RWPE1 (cell line): ENCODE measurements at regions not wholly inside any gene's neighbourhood (a gene's known extent, or its start where the extent isn't known, plus 50 kb on each side); places are given as distances from the start of the nearest gene placed in this dataset.
"Not testable (repeated sequence)": the region's sequence is repeated elsewhere in the genome, so short reads cannot be mapped to it uniquely, and the experiment has no call there.

Experiments used
- CTCF ChIA-PET: fragments of 350-600 bp; sonication (Branson Sonifier 250); formaldehyde crosslinking; extraction: SDS; loops from one replicate; lab custom pipeline; 2021; lab: Yijun Ruan, JAX
- POLR2A ChIA-PET: fragments of 400-600 bp; formaldehyde crosslinking; extraction: SDS; loops from one replicate; lab custom pipeline; 2020; ENCODE audit warnings: antibody characterized with exemption; ENCODE audit not compliant: low non-redundant PET; lab: Yijun Ruan, JAX
- DNase-seq: peaks from one replicate; pipeline ENCODE4 v3.0.0; 2012; ENCODE audit warnings: low spot score
- H3K27ac ChIP-seq: fragments of 450-650 bp; 2 replicates; pipeline ENCODE4 v1.5.1; 2017
- TF ChIP-seq, protein P1 (sequence below): fragments of 450-650 bp; conservative IDR thresholded peaks from 2 replicates; pipeline ENCODE4 v1.5.1; 2017; ENCODE audit warnings: low read depth, mild to moderate bottlenecking

GRCh38 chr6:139736325-139736906, 362.0 kb upstream of the CITED2 start:
- ChIA-PET CTCF (no interaction called here), POLR2A (no interaction called here)
- DNase-seq: no peak
- TF ChIP-seq, protein P1, sequence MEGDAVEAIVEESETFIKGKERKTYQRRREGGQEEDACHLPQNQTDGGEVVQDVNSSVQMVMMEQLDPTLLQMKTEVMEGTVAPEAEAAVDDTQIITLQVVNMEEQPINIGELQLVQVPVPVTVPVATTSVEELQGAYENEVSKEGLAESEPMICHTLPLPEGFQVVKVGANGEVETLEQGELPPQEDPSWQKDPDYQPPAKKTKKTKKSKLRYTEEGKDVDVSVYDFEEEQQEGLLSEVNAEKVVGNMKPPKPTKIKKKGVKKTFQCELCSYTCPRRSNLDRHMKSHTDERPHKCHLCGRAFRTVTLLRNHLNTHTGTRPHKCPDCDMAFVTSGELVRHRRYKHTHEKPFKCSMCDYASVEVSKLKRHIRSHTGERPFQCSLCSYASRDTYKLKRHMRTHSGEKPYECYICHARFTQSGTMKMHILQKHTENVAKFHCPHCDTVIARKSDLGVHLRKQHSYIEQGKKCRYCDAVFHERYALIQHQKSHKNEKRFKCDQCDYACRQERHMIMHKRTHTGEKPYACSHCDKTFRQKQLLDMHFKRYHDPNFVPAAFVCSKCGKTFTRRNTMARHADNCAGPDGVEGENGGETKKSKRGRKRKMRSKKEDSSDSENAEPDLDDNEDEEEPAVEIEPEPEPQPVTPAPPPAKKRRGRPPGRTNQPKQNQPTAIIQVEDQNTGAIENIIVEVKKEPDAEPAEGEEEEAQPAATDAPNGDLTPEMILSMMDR: no peak
- H3K27ac ChIP-seq: no peak overlapping the region

GRCh38 chr6:139732451-139732850, 358.0 kb upstream of the CITED2 start:
- ChIA-PET CTCF (interaction anchor here (0.6 kb wide), 1 partner anchor 24 kb away, joined by 5 read pairs; no protein-coding TSS in a partner anchor), POLR2A (no interaction called here)
- peak; percentile 44 for DNase-seq
- H3K27ac ChIP-seq: no peak overlapping the region
- TF ChIP-seq, protein P1: no peak

DNA sequence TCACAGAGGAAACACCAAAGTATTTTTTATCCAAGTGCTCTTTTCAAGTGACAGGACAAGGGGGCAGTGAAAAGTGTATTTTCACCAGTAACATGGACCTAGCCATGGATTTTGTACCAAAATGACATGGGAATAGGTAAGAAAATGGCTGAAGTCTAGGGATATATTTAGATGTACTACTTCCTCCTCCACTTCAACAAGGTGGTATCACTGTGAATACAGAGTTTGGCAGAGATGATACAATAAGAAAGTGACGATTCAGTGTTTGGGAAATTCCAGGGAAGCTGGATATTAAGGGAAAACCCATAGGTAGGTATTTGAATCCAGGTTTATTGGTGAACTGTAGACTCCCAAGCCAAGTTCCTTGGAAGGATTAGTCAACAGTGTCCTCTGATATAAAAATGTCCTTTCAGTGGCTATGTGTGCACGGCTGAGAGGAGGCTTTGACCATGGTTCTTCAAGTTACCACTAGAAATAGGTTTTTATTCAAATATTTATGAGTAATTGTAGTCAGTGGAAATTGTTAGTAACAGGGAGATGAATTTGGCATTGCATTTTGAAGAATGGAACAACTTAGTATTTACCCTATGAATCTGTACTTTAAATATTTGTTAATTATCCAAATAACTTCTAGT, 356.0 kb upstream of the CITED2 start:
- ChIA-PET CTCF (interaction anchor here (0.6 kb wide), 1 partner anchor 931 kb away, joined by 3 read pairs; no protein-coding TSS in a partner anchor), POLR2A (no interaction called here)
- no peak for DNase-seq
- TF ChIP-seq, protein P1: no peak
- no peak overlapping the region for H3K27ac ChIP-seq

DNA sequence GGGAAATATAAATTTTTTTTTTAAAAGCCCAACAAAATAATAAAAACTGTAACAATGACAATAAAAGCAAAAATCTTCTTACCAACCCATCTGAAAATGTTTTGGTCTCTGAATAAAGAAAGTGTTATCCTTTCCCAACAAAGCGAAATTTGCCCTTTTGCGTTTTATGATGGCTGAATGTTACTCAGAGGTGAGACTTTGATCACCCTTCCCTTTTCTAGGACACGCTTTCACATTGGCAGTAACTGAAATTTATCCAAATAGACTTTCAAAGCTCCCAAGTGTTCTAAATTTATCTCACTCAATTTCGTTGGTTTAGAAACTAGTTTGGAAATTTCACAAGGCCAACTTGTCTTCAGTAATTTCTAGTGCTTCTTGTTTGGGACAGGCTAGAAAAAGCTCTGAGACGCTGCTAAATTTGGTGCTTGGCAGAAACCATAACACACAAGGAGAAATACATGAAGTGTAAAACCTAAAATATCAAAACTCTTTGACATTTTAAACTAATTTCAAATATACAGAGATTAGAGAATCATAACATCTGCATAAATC, 354.5 kb upstream of the CITED2 start:
- TF ChIP-seq, protein P1: no peak
- POLR2A ChIA-PET: no interaction called here
- DNase-seq: no peak
- no peak overlapping the region for H3K27ac ChIP-seq
- CTCF ChIA-PET: no interaction called here

DNA sequence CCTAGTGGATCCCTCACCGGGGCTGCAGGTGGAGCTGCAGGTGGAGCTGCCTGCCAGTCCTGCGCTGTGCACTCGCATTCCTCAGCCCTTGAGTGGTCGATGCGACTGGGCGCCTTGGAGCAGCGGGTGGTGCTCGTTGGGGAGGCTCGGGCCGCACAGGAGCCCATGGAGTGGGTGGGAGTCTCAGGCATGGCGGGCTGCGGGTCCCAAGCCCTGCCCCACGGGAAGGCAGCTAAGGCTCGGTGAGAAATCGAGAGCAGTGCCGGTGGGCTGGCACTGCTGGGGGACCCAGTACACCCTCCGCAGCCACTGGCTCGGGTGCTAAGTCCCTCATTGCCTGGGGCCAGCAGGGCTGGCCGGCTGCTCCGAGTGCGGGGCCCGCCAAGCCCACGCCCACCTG, 351.8 kb upstream of the CITED2 start:
- CTCF ChIA-PET, POLR2A ChIA-PET, DNase-seq, H3K27ac ChIP-seq: not testable (repeated sequence)

GRCh38 chr6:139722530-139722929, 348.1 kb upstream of the CITED2 start:
- CTCF ChIA-PET: no interaction called here
- POLR2A ChIA-PET: no interaction called here
- DNase-seq: no peak
- TF ChIP-seq, protein P1: no peak
- no peak overlapping the region for H3K27ac ChIP-seq

DNA sequence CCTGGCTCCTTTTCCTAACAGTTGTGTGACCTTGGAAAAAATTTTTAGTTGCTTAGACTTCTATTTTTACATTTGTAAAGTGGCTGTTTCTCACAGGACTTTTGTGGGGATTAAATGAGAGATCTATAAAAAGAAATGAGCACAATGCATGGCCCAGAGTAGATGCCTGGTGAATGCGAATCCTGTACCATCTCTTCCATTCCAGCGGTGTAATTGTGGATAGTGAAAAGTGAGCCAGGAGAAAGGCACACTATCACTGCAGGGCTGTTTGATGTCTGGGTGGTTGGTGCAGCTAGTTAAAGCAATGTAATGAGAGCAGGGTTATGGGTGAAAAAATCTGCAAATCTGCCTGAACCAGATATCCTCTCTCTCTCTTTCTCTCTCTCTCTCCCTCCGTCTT, 347.5 kb upstream of the CITED2 start:
- POLR2A ChIA-PET: no interaction called here
- TF ChIP-seq, protein P1: no peak
- no peak for DNase-seq
- CTCF ChIA-PET: no interaction called here
- no peak overlapping the region for H3K27ac ChIP-seq
